DOHH2 (cell line): ENCODE measurements at regions not wholly inside any gene's neighbourhood (a gene's known extent, or its start where the extent isn't known, plus 50 kb on each side); places are given as distances from the start of the nearest gene placed in this dataset.

Experiments
- H3F3A ChIP-seq: fragments of 200-600 bp; sonication (generic), shearing (Covaris generic); 2 replicates; pipeline ENCODE4 v1.6.0; 2016; ENCODE audit warnings: antibody characterized with exemption, mild to moderate bottlenecking; ENCODE audit not compliant: control insufficient read depth, insufficient read depth
- H3K27ac ChIP-seq: fragments of 200-600 bp; sonication (generic); 2 replicates; pipeline ENCODE4 v1.5.1; 2014; ENCODE audit warnings: low read depth, mild to moderate bottlenecking, low read length, moderate library complexity
- H3K27me3 ChIP-seq: fragments of 200-600 bp; sonication (generic); 2 replicates; pipeline ENCODE4 v1.6.1; 2014; ENCODE audit warnings: mild to moderate bottlenecking, low read length, mixed read lengths; ENCODE audit not compliant: control insufficient read depth
- H3K36me3 ChIP-seq: fragments of 200-600 bp; sonication (generic); 2 replicates; pipeline ENCODE4 v1.6.1; 2014; ENCODE audit warnings: mild to moderate bottlenecking, low read length, moderate library complexity, mixed read lengths; ENCODE audit not compliant: control insufficient read depth
- H3K4me1 ChIP-seq: fragments of 200-600 bp; sonication (generic); 2 replicates; pipeline ENCODE4 v1.6.1; 2014; ENCODE audit warnings: mild to moderate bottlenecking, low read length, mixed read lengths; ENCODE audit not compliant: control insufficient read depth
- H3K4me2 ChIP-seq: fragments of 200-600 bp; sonication (generic); 2 replicates; pipeline ENCODE4 v1.6.0; 2014; ENCODE audit warnings: mild to moderate bottlenecking, low read length, moderate library complexity
- H3K4me3 ChIP-seq: fragments of 200-600 bp; sonication (generic); 2 replicates; pipeline ENCODE4 v1.5.1; 2014; ENCODE audit warnings: mild to moderate bottlenecking, low read length, mixed read lengths
- H3K79me2 ChIP-seq: fragments of 200-600 bp; sonication (generic); 2 replicates; pipeline ENCODE4 v1.6.1; 2014; ENCODE audit warnings: mild to moderate bottlenecking, low read length, mixed read lengths; ENCODE audit not compliant: control insufficient read depth
- H3K9me2 ChIP-seq: fragments of 200-600 bp; sonication (generic); replicated peaks from 2 replicates; pipeline ENCODE4 v1.6.1; 2014; ENCODE audit warnings: mild to moderate bottlenecking, low read length, mixed read lengths; ENCODE audit not compliant: control insufficient read depth
- H3K9me3 ChIP-seq: fragments of 200-600 bp; sonication (generic); 2 replicates; pipeline ENCODE4 v1.6.1; 2014; ENCODE audit warnings: antibody characterized with exemption, low read length, mixed read lengths; ENCODE audit not compliant: control insufficient read depth, insufficient read depth
- H4K20me1 ChIP-seq: fragments of 200-600 bp; sonication (generic); 2 replicates; pipeline ENCODE4 v1.6.0; 2014; ENCODE audit warnings: low read depth, mild to moderate bottlenecking, antibody characterized with exemption, low read length, moderate library complexity; ENCODE audit not compliant: control insufficient read depth, insufficient read depth
- CTCF ChIP-seq: fragments of 200-600 bp; sonication (generic); IDR thresholded peaks from one replicate; pipeline ENCODE4 v1.5.1; 2014; ENCODE audit warnings: antibody characterized with exemption, mild to moderate bottlenecking, low read depth, low read length; ENCODE audit not compliant: poor library complexity, severe bottlenecking
- EZH2phosphoT487 ChIP-seq: fragments of 200-600 bp; sonication (generic); IDR thresholded peaks from 2 replicates; pipeline ENCODE4 v1.6.1; 2017; ENCODE audit warnings: borderline replicate concordance, mild to moderate bottlenecking, antibody characterized with exemption, low read length, moderate library complexity, mixed read lengths

GRCh38 chr3:66638717-66639116, 137.9 kb upstream of the LRIG1 start:
- Histone ChIP-seq H4K20me1 (no peaks in the 10 kb centered on the region), H3K9me2 (no peaks in the 10 kb centered on the region), H3K9me3 (no peaks in the 10 kb centered on the region), H3K4me2 (no peak overlapping the region), H3K27me3 (no peaks in the 10 kb centered on the region), H3K27ac (no peak overlapping the region), H3K4me1 (peaks cover 9% of the 10 kb centered on the region), H3K4me3 (no peak overlapping the region), H3F3A (no peaks in the 10 kb centered on the region), H3K79me2 (no peaks in the 10 kb centered on the region), H3K36me3 (no peaks in the 10 kb centered on the region)
- no peak for TF ChIP-seq EZH2phosphoT487
- TF ChIP-seq CTCF = peak; percentile 41

GRCh38 chr3:66639809-66640356, 139.1 kb upstream of the LRIG1 start:
- Histone ChIP-seq H3K9me2 (no peaks in the 10 kb centered on the region), H3K4me2 (no peak overlapping the region), H3K27ac (no peak overlapping the region), H3K36me3 (no peaks in the 10 kb centered on the region), H4K20me1 (no peaks in the 10 kb centered on the region), H3K4me3 (no peak overlapping the region), H3K9me3 (no peaks in the 10 kb centered on the region; the same call in 1 of the 2 replicates), H3K27me3 (no peaks in the 10 kb centered on the region), H3K4me1 (peaks cover 9% of the 10 kb centered on the region), H3F3A (no peaks in the 10 kb centered on the region), H3K79me2 (no peaks in the 10 kb centered on the region)
- TF ChIP-seq EZH2phosphoT487 (no peak), CTCF (no peak)

- H3K4me2 ChIP-seq = no peak overlapping the region
- no peaks in the 10 kb centered on the region for H3F3A ChIP-seq
- H3K27ac ChIP-seq = no peak overlapping the region
- H3K4me1 ChIP-seq = peaks cover 9% of the 10 kb centered on the region
- no peak for TF ChIP-seq EZH2phosphoT487
- TF ChIP-seq CTCF = no peak
- H3K4me3 ChIP-seq = no peak overlapping the region
- no peaks in the 10 kb centered on the region for H3K27me3 ChIP-seq
- no peaks in the 10 kb centered on the region for H3K79me2 ChIP-seq
- H4K20me1 ChIP-seq = no peaks in the 10 kb centered on the region
- H3K9me3 ChIP-seq = no peaks in the 10 kb centered on the region; the same call in 1 of the 2 replicates
- no peaks in the 10 kb centered on the region for H3K36me3 ChIP-seq
- no peaks in the 10 kb centered on the region for H3K9me2 ChIP-seq
Observed at GRCh38 chr3:66642019-66642418, 141.2 kb upstream of the LRIG1 start.

GRCh38 chr3:66642484-66642883, 141.7 kb upstream of the LRIG1 start:
- Histone ChIP-seq H3K79me2 (no peaks in the 10 kb centered on the region), H3K4me2 (no peak overlapping the region), H3K9me3 (no peaks in the 10 kb centered on the region; the same call in 1 of the 2 replicates), H3F3A (no peaks in the 10 kb centered on the region), H3K27ac (no peak overlapping the region), H3K4me1 (peaks cover 9% of the 10 kb centered on the region), H4K20me1 (no peaks in the 10 kb centered on the region), H3K4me3 (no peak overlapping the region), H3K9me2 (no peaks in the 10 kb centered on the region), H3K27me3 (no peaks in the 10 kb centered on the region), H3K36me3 (no peaks in the 10 kb centered on the region)
- TF ChIP-seq EZH2phosphoT487 (no peak), CTCF (no peak)
